ENCODE measurements at regions not wholly inside any gene's neighbourhood (a gene's known extent, or its start where the extent isn't known, plus 50 kb on each side); places are given as distances from the start of the nearest gene placed in this dataset.

DNA sequence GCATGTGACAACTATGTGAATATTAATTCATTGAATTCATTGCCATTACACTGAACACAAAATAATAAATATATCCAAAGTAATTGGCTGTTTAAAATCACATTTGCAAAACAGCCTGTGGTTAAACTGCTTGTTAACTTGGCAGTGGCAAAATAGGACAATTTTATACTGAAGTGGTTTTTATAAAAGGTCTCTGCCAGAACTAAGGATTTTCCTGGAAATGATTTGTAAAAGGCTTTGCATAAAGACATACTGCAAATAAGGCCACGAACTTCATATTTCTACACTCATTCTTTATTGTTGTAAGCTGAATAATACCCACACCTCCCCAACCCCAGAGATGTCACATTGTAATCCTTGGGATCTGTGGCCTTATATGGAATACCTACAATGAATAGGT lies 370.3 kb upstream of the RGMB start:
- no peak for TF ChIP-seq BCL11B (tag by site-specific recombination; IDR thresholded peaks at IDR 0.05; ENCODE audit: low read depth)
- no peak for TF ChIP-seq ZNF10 (tag by site-specific recombination; IDR thresholded peaks at IDR 0.05)
- TF ChIP-seq, protein P1, sequence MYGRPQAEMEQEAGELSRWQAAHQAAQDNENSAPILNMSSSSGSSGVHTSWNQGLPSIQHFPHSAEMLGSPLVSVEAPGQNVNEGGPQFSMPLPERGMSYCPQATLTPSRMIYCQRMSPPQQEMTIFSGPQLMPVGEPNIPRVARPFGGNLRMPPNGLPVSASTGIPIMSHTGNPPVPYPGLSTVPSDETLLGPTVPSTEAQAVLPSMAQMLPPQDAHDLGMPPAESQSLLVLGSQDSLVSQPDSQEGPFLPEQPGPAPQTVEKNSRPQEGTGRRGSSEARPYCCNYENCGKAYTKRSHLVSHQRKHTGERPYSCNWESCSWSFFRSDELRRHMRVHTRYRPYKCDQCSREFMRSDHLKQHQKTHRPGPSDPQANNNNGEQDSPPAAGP (tag by site-specific recombination; IDR thresholded peaks at IDR 0.05) = no peak
- TF ChIP-seq ZNF311 (tag by site-specific recombination; IDR thresholded peaks at IDR 0.05; ENCODE audit: borderline replicate concordance) = no peak
- no peak for TF ChIP-seq ZNF555 (tag by site-specific recombination; conservative IDR thresholded peaks at IDR 0.05)
- no peak for TF ChIP-seq SP7 (tag by site-specific recombination; IDR thresholded peaks at IDR 0.05)
- TF ChIP-seq ZNF626 (tag by site-specific recombination; IDR thresholded peaks at IDR 0.05) = no peak
- TF ChIP-seq, protein P2, sequence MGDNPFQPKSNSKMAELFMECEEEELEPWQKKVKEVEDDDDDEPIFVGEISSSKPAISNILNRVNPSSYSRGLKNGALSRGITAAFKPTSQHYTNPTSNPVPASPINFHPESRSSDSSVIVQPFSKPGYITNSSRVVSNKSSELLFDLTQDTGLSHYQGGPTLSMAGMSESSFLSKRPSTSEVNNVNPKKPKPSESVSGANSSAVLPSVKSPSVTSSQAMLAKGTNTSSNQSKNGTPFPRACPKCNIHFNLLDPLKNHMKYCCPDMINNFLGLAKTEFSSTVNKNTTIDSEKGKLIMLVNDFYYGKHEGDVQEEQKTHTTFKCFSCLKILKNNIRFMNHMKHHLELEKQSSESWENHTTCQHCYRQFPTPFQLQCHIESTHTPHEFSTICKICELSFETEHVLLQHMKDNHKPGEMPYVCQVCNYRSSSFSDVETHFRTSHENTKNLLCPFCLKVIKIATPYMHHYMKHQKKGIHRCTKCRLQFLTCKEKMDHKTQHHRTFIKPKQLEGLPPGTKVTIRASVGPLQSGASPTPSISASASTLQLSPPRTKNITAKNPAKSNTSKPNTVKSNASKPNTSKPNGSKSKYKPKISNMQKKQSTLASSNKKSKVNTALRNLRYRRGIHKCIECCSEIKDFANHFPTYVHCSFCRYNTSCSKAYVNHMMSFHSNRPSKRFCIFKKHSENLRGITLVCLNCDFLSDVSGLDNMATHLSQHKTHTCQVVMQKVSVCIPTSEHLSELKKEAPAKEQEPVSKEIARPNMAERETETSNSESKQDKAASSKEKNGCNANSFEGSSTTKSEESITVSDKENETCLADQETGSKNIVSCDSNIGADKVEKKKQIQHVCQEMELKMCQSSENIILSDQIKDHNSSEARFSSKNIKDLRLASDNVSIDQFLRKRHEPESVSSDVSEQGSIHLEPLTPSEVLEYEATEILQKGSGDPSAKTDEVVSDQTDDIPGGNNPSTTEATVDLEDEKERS (tag by site-specific recombination; IDR thresholded peaks at IDR 0.05) = no peak
- no peak for TF ChIP-seq ZBTB48 (tag by site-specific recombination; IDR thresholded peaks at IDR 0.05)
- no peak for TF ChIP-seq ZSCAN23 (tag by site-specific recombination; IDR thresholded peaks at IDR 0.05)
- no peak for TF ChIP-seq GLIS1 (tag by site-specific recombination; IDR thresholded peaks at IDR 0.05)
- no peak for TF ChIP-seq TRIM28 (IDR thresholded peaks at IDR 0.05; ENCODE audit: borderline replicate concordance, low read length)
- TF ChIP-seq ZNF174 (tag by site-specific recombination; IDR thresholded peaks at IDR 0.05) = no peak
- TF ChIP-seq ZNF350 (tag by site-specific recombination; IDR thresholded peaks at IDR 0.05) = no peak
- TF ChIP-seq KLF1 (tag by site-specific recombination; IDR thresholded peaks at IDR 0.05) = no peak
- no peak for TF ChIP-seq KLF16 (tag by site-specific recombination; IDR thresholded peaks at IDR 0.05)
- TF ChIP-seq ZNF214 (tag by site-specific recombination; IDR thresholded peaks at IDR 0.05; ENCODE audit: borderline replicate concordance) = no peak
- TF ChIP-seq GLI4 (tag by site-specific recombination; IDR thresholded peaks at IDR 0.05) = no peak
- no peaks in the 10 kb centered on the region for H3K36me3 ChIP-seq (ENCODE audit: control insufficient read depth in 2 of 2, insufficient read depth in 1 of 2, low read length in 2 of 2)
- no peak overlapping the region for H3K4me3 ChIP-seq (ENCODE audit: low read depth, low read length)
- no peaks in the 10 kb centered on the region for H3K4me1 ChIP-seq (ENCODE audit: control insufficient read depth, insufficient read depth, low read length)
- ChIA-PET CTCF (no interaction called here), POLR2A (interaction anchor here (0.7 kb wide), 1 partner anchor 10 kb away, joined by 6 read pairs; no protein-coding TSS in a partner anchor)
- no peak overlapping the region for H3K27ac ChIP-seq (ENCODE audit: extremely low read depth, low read depth, low read length)
- no peaks in the 10 kb centered on the region for H3K9me3 ChIP-seq (ENCODE audit: control insufficient read depth, insufficient read depth, low read depth, low read length)

DNA sequence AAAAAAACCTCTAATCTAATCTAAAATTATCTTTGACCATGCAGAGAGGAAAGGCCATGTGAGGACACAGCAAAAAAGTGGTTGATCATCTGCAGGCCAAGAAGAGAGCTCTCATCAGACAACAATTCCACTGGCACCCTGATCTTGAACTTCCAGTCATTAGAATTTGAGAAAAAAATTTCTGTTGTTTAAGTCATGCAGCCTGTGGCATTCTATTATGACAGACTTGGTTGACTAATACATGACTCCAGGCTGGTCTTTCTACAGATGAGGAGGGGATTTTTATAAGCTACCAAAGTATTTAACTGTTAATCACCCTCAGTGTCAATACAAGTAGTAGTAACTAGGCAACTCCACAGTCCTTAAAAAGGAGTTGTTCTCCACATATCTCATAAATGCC lies 358.5 kb upstream of the RGMB start:
- Histone ChIP-seq H3K9me3 (ENCODE audit: control insufficient read depth, insufficient read depth, low read depth, low read length) (no peaks in the 10 kb centered on the region), H3K4me1 (ENCODE audit: control insufficient read depth, insufficient read depth, low read length) (no peaks in the 10 kb centered on the region), H3K36me3 (ENCODE audit: control insufficient read depth in 2 of 2, insufficient read depth in 1 of 2, low read length in 2 of 2) (no peaks in the 10 kb centered on the region), H3K4me3 (ENCODE audit: low read depth, low read length) (no peak overlapping the region), H3K27ac (ENCODE audit: extremely low read depth, low read depth, low read length) (no peak overlapping the region)
- TF ChIP-seq ZNF292 (tag by site-specific recombination; IDR thresholded peaks at IDR 0.05; ENCODE audit: borderline replicate concordance, low read depth) = no peak
- TF ChIP-seq, protein P3, sequence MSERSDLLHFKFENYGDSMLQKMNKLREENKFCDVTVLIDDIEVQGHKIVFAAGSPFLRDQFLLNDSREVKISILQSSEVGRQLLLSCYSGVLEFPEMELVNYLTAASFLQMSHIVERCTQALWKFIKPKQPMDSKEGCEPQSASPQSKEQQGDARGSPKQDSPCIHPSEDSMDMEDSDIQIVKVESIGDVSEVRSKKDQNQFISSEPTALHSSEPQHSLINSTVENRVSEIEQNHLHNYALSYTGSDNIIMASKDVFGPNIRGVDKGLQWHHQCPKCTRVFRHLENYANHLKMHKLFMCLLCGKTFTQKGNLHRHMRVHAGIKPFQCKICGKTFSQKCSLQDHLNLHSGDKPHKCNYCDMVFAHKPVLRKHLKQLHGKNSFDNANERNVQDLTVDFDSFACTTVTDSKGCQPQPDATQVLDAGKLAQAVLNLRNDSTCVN (tag by site-specific recombination; optimal IDR thresholded peaks at IDR 0.05) = no peak
- TF ChIP-seq ZNF48 (tag by site-specific recombination; IDR thresholded peaks at IDR 0.05) = no peak
- TF ChIP-seq, protein P4, sequence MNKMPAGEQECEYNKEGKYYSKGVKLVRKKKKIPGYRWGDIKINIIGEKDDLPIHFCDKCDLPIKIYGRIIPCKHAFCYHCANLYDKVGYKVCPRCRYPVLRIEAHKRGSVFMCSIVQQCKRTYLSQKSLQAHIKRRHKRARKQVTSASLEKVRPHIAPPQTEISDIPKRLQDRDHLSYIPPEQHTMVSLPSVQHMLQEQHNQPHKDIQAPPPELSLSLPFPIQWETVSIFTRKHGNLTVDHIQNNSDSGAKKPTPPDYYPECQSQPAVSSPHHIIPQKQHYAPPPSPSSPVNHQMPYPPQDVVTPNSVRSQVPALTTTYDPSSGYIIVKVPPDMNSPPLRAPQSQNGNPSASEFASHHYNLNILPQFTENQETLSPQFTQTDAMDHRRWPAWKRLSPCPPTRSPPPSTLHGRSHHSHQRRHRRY (tag by site-specific recombination; IDR thresholded peaks at IDR 0.05) = no peak
- no peak for TF ChIP-seq ZNF501 (tag by site-specific recombination; IDR thresholded peaks at IDR 0.05)
- TF ChIP-seq, protein P5, sequence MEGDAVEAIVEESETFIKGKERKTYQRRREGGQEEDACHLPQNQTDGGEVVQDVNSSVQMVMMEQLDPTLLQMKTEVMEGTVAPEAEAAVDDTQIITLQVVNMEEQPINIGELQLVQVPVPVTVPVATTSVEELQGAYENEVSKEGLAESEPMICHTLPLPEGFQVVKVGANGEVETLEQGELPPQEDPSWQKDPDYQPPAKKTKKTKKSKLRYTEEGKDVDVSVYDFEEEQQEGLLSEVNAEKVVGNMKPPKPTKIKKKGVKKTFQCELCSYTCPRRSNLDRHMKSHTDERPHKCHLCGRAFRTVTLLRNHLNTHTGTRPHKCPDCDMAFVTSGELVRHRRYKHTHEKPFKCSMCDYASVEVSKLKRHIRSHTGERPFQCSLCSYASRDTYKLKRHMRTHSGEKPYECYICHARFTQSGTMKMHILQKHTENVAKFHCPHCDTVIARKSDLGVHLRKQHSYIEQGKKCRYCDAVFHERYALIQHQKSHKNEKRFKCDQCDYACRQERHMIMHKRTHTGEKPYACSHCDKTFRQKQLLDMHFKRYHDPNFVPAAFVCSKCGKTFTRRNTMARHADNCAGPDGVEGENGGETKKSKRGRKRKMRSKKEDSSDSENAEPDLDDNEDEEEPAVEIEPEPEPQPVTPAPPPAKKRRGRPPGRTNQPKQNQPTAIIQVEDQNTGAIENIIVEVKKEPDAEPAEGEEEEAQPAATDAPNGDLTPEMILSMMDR (tag by site-specific recombination; IDR thresholded peaks at IDR 0.05) = no peak
- no peak for TF ChIP-seq ZNF175 (tag by site-specific recombination; IDR thresholded peaks at IDR 0.05)
- TF ChIP-seq ZNF510 (tag by site-specific recombination; IDR thresholded peaks at IDR 0.05; ENCODE audit: insufficient replicate concordance) = no peak
- POLR2A ChIA-PET = no interaction called here
- CTCF ChIA-PET = interaction anchor here (0.7 kb wide), 1 partner anchor 14 kb away, joined by 3 read pairs; no protein-coding TSS in a partner anchor
